SK-N-SH (cell line): ENCODE measurements at regions not wholly inside any gene's neighbourhood (a gene's known extent, or its start where the extent isn't known, plus 50 kb on each side); places are given as distances from the start of the nearest gene placed in this dataset.

Experiments used
- CTCF ChIA-PET: fragments of 300-600, 350-600 bp; formaldehyde crosslinking; extraction: SDS; loops from one replicate; lab custom pipeline; 2021; lab: Yijun Ruan, JAX
- POLR2A ChIA-PET: fragments of 350-600 bp; sonication (Branson Sonifier 250); formaldehyde crosslinking; extraction: SDS; loops from one replicate; lab custom pipeline; 2020; ENCODE audit warnings: antibody characterized with exemption, inconsistent platforms; lab: Yijun Ruan, JAX
- DNase-seq: peaks from one replicate; pipeline ENCODE4 v3.0.0; 2012
- H2AFZ ChIP-seq: fragments of 200-600 bp; sonication (generic); 2 replicates; pipeline ENCODE4 v1.8.1; 2016; ENCODE audit warnings: antibody characterized with exemption, mild to moderate bottlenecking, low read depth
- H3F3A ChIP-seq: fragments of 200-600 bp; sonication (generic); replicated peaks from 2 replicates; pipeline ENCODE3; 2016; ENCODE audit warnings: antibody characterized with exemption, mild to moderate bottlenecking; ENCODE audit not compliant: insufficient read depth
- H3K27ac ChIP-seq, 2 experiments: fragments of 200-500 bp in 1 of 2; fragments of 200-600 bp in 1 of 2; sonication (Bioruptor generic) in 1 of 2; sonication (generic), shearing (Covaris generic) in 1 of 2; 2 replicates each; pipeline versions ENCODE4 v1.5.1 to v1.6.1; 2014 to 2016; ENCODE audit warnings: low read depth in 2 of 2, inconsistent platforms in 1 of 2, low read length in 1 of 2, mild to moderate bottlenecking in 1 of 2, mixed read lengths in 1 of 2
- H3K27me3 ChIP-seq: fragments of 200-600 bp; sonication (generic), shearing (Covaris generic); 2 replicates; pipeline ENCODE4 v1.6.1; 2016; ENCODE audit warnings: mixed run types; ENCODE audit not compliant: insufficient read depth
- H3K36me3 ChIP-seq, 2 experiments: fragments of 200-500 bp in 1 of 2; fragments of 200-600 bp in 1 of 2; sonication (Bioruptor generic) in 1 of 2; sonication (generic) in 1 of 2; replicated peaks in 1 of 2; 2 replicates each; pipeline versions ENCODE3 to v1.5.1; 2014 to 2016; ENCODE audit warnings: low read length in 1 of 2, mild to moderate bottlenecking in 1 of 2; ENCODE audit not compliant: insufficient read depth in 2 of 2, control insufficient read depth in 1 of 2
- H3K4me1 ChIP-seq, 2 experiments: fragments of 200-500 bp in 1 of 2; fragments of 200-600 bp in 1 of 2; sonication (Bioruptor generic) in 1 of 2; sonication (generic), shearing (Covaris generic) in 1 of 2; 2 replicates each; pipeline versions ENCODE4 v1.5.1 to v1.6.1; 2014 to 2016; ENCODE audit warnings: low read depth in 1 of 2, low read length in 1 of 2, mixed run types in 1 of 2; ENCODE audit not compliant: insufficient read depth in 2 of 2, control insufficient read depth in 1 of 2
- H3K4me2 ChIP-seq: fragments of 200-600 bp; sonication (generic), shearing (Covaris generic); 2 replicates; pipeline ENCODE4 v1.6.1; 2017; ENCODE audit warnings: mixed run types
- H3K4me3 ChIP-seq, 2 experiments: fragments of 200-500 bp in 1 of 2; fragments of 200-600 bp in 1 of 2; sonication (Bioruptor generic) in 1 of 2; sonication (generic), shearing (Covaris generic) in 1 of 2; 2 replicates each; pipeline versions ENCODE4 v1.5.1 to v1.8.1; 2014 to 2016; ENCODE audit warnings: low read depth in 2 of 2, inconsistent platforms in 1 of 2, low read length in 1 of 2, mild to moderate bottlenecking in 1 of 2, mixed read lengths in 1 of 2, moderate library complexity in 1 of 2
- H3K79me2 ChIP-seq: fragments of 200-600 bp; sonication (generic); 2 replicates; pipeline ENCODE4 v1.8.1; 2017; ENCODE audit warnings: mild to moderate bottlenecking; ENCODE audit not compliant: insufficient read depth
- H3K9ac ChIP-seq: fragments of 200-600 bp; sonication (generic); 2 replicates; pipeline ENCODE4 v1.6.1; 2017; ENCODE audit warnings: mixed run types
- H3K9me2 ChIP-seq: fragments of 200-600 bp; sonication (generic); 2 replicates; pipeline ENCODE4 v1.6.1; 2017; ENCODE audit warnings: mixed run types
- H3K9me3 ChIP-seq: fragments of 200-600 bp; sonication (generic); 2 replicates; pipeline ENCODE4 v1.6.1; 2017; ENCODE audit warnings: mixed run types, mild to moderate bottlenecking, moderate library complexity
- H4K20me1 ChIP-seq: fragments of 200-600 bp; sonication (generic); 2 replicates; pipeline ENCODE4 v1.6.1; 2017; ENCODE audit warnings: mild to moderate bottlenecking, mixed run types; ENCODE audit not compliant: insufficient read depth
- CHD2 ChIP-seq: fragments of 150-350 bp; IDR thresholded peaks from 2 replicates; pipeline ENCODE4 v1.6.1; 2018; ENCODE audit warnings: low read length; ENCODE audit not compliant: partially characterized antibody
- ELF1 ChIP-seq: IDR thresholded peaks from 2 replicates; pipeline ENCODE4 v1.4.0; 2012
- EP300 ChIP-seq, 2 experiments: IDR thresholded peaks; 2 replicates each; pipeline versions ENCODE4 v1.4.0 to v1.6.1; 2012; ENCODE audit warnings: borderline replicate concordance in 1 of 2, low read depth in 1 of 2, low read length in 1 of 2
- EZH2phosphoT487 ChIP-seq: fragments of 200-600 bp; sonication (generic); IDR thresholded peaks from 2 replicates; pipeline ENCODE4 v1.6.1; 2017; ENCODE audit warnings: low read depth, mixed run types, mild to moderate bottlenecking, antibody characterized with exemption, moderate library complexity, borderline replicate concordance
- FOSL2 ChIP-seq: IDR thresholded peaks from 2 replicates; pipeline ENCODE4 v1.4.0; 2012; ENCODE audit warnings: low read depth, mild to moderate bottlenecking, moderate library complexity, borderline replicate concordance
- FOXJ3 ChIP-seq: sonication (generic); formaldehyde crosslinking; IDR thresholded peaks from 2 replicates; pipeline ENCODE4 v1.5.1; 2020; ENCODE audit warnings: mild to moderate bottlenecking, missing genetic modification reagents
- GABPA ChIP-seq: IDR thresholded peaks from 2 replicates; pipeline ENCODE4 v1.4.0; 2012; ENCODE audit warnings: low read depth, mild to moderate bottlenecking
- GATA2 ChIP-seq: sonication (generic); formaldehyde crosslinking; IDR thresholded peaks from 2 replicates; pipeline ENCODE4 v1.5.0; 2020; ENCODE audit warnings: mild to moderate bottlenecking, missing genetic modification reagents
- IRF3 ChIP-seq: fragments of 150-350 bp; IDR thresholded peaks from 2 replicates; pipeline ENCODE4 v1.6.1; 2016; ENCODE audit warnings: mild to moderate bottlenecking, low read depth, low read length
- JUND ChIP-seq: IDR thresholded peaks from 2 replicates; pipeline ENCODE4 v1.4.0; 2012
- NRF1 ChIP-seq: IDR thresholded peaks from 2 replicates; pipeline ENCODE4 v1.6.1; 2012; ENCODE audit warnings: low read depth, mild to moderate bottlenecking, low read length
- RAD21 ChIP-seq: IDR thresholded peaks from 2 replicates; pipeline ENCODE4 v1.6.1; 2012; ENCODE audit warnings: mild to moderate bottlenecking, low read length
- RFX5 ChIP-seq: IDR thresholded peaks from 2 replicates; pipeline ENCODE4 v1.6.1; 2012; ENCODE audit warnings: mild to moderate bottlenecking, improper control_type of control experiment, low read length
- SIN3A ChIP-seq: IDR thresholded peaks from 2 replicates; pipeline ENCODE4 v1.6.1; 2012; ENCODE audit warnings: low read depth, mild to moderate bottlenecking, low read length, moderate library complexity, borderline replicate concordance
- SMC3 ChIP-seq: IDR thresholded peaks from 2 replicates; pipeline ENCODE4 v1.6.1; 2012; ENCODE audit warnings: low read depth, low read length, improper control_type of control experiment
- TAF1 ChIP-seq: IDR thresholded peaks from 2 replicates; pipeline ENCODE4 v1.6.1; 2012; ENCODE audit warnings: low read depth, mild to moderate bottlenecking, low read length, moderate library complexity, borderline replicate concordance
- TCF12 ChIP-seq: IDR thresholded peaks from 2 replicates; pipeline ENCODE4 v1.4.0; 2012
- TEAD4 ChIP-seq: IDR thresholded peaks from 2 replicates; pipeline ENCODE4 v1.4.0; 2012; ENCODE audit warnings: mild to moderate bottlenecking, borderline replicate concordance; ENCODE audit not compliant: insufficient read depth
- USF2 ChIP-seq: fragments of 150-350 bp; IDR thresholded peaks from 2 replicates; pipeline ENCODE4 v1.6.1; 2017; ENCODE audit warnings: antibody characterized with exemption, low read length, low read depth, borderline replicate concordance
- YY1 ChIP-seq: IDR thresholded peaks from 2 replicates; pipeline ENCODE4 v1.4.0; 2012; ENCODE audit warnings: low read depth, mild to moderate bottlenecking
- WGBS: methylation state at CpG from one replicate; pipeline ENCODE4 v1.1.6; 2017; ENCODE audit warnings: low lambda C conversion rate; 5-methylcytosine and 5-hydroxymethylcytosine counted together
- TF ChIP-seq, protein P1 (sequence below): IDR thresholded peaks from 2 replicates; pipeline ENCODE4; 2012

- no peak overlapping the region for H3K9ac ChIP-seq
- no peaks in the 10 kb centered on the region for H3K9me2 ChIP-seq
- no peaks in the 10 kb centered on the region for H3K27me3 ChIP-seq
- no peaks in the 10 kb centered on the region for H3K9me3 ChIP-seq
- no peak overlapping the region for H3K27ac ChIP-seq
- no peaks in the 10 kb centered on the region for H3K79me2 ChIP-seq
- ChIA-PET CTCF (no interaction called here), POLR2A (no interaction called here)
- no peaks in the 10 kb centered on the region for H3K36me3 ChIP-seq
- no peak overlapping the region for H3K4me3 ChIP-seq
- H3K4me2 ChIP-seq = no peak overlapping the region
- H2AFZ ChIP-seq = no peak overlapping the region
- no peaks in the 10 kb centered on the region for H3F3A ChIP-seq
- DNase-seq = no peak
- TF ChIP-seq RFX5 (no peak), FOXJ3 (CRISPR knock-in tag) (no peak), GATA2 (CRISPR knock-in tag) (no peak), ELF1 (no peak), EP300 (IDR thresholded peaks at IDR 0.05; ENCODE audit: borderline replicate concordance in 1 of 2, low read depth in 1 of 2, low read length in 1 of 2) (no peak), TEAD4 (no peak), YY1 (no peak), USF2 (no peak), TAF1 (no peak), SMC3 (no peak), CHD2 (no peak), NRF1 (no peak), IRF3 (no peak), EZH2phosphoT487 (no peak), TCF12 (no peak), GABPA (no peak), RAD21 (no peak)
- H3K4me1 ChIP-seq = no peaks in the 10 kb centered on the region
- H4K20me1 ChIP-seq = no peaks in the 10 kb centered on the region
- 64% methylated on average over 14 of the region's 14 CpGs for WGBS
Measured at GRCh38 chr10:130833596-130833995, 477.9 kb downstream of the TCERG1L start.

GRCh38 chr10:130834170-130834569, 477.4 kb downstream of the TCERG1L start:
- WGBS = 69% methylated on average over 14 of the region's 15 CpGs
- CTCF ChIA-PET = no interaction called here
- no peaks in the 10 kb centered on the region for H3K4me1 ChIP-seq

More at GRCh38 chr10:130834170-130834569, 477.4 kb downstream of the TCERG1L start:
- Histone ChIP-seq H3K79me2 (no peaks in the 10 kb centered on the region), H3K9me3 (no peaks in the 10 kb centered on the region), H2AFZ (no peak overlapping the region), H3F3A (no peaks in the 10 kb centered on the region), H3K36me3 (no peaks in the 10 kb centered on the region), H4K20me1 (no peaks in the 10 kb centered on the region), H3K4me3 (no peak overlapping the region), H3K9ac (no peak overlapping the region), H3K9me2 (no peaks in the 10 kb centered on the region), H3K4me2 (no peak overlapping the region), H3K27ac (no peak overlapping the region), H3K27me3 (no peaks in the 10 kb centered on the region)
- DNase-seq = no peak
- POLR2A ChIA-PET = no interaction called here
- TF ChIP-seq, protein P1, sequence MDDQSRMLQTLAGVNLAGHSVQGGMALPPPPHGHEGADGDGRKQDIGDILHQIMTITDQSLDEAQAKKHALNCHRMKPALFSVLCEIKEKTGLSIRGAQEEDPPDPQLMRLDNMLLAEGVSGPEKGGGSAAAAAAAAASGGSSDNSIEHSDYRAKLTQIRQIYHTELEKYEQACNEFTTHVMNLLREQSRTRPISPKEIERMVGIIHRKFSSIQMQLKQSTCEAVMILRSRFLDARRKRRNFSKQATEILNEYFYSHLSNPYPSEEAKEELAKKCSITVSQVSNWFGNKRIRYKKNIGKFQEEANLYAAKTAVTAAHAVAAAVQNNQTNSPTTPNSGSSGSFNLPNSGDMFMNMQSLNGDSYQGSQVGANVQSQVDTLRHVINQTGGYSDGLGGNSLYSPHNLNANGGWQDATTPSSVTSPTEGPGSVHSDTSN = no peak
- TF ChIP-seq GABPA (no peak), YY1 (no peak), EP300 (IDR thresholded peaks at IDR 0.05; ENCODE audit: borderline replicate concordance in 1 of 2, low read depth in 1 of 2, low read length in 1 of 2) (no peak), JUND (no peak), IRF3 (no peak), SIN3A (no peak), USF2 (no peak), FOSL2 (no peak), RAD21 (no peak), EZH2phosphoT487 (no peak)
